H1 (cell line): ENCODE measurements at regions not wholly inside any gene's neighbourhood (a gene's known extent, or its start where the extent isn't known, plus 50 kb on each side); places are given as distances from the start of the nearest gene placed in this dataset.

Experiments
- CTCF ChIA-PET: fragments of 300-600 bp; sonication (Branson Sonifier 250); formaldehyde crosslinking; loops from one replicate; lab custom pipeline; 2021; ENCODE audit not compliant: partially characterized antibody; lab: Charles Lee
- POLR2A ChIA-PET: fragments of 300-600 bp; sonication (Branson Sonifier 250); formaldehyde crosslinking; loops from one replicate; lab custom pipeline; 2021; ENCODE audit warnings: inconsistent platforms; ENCODE audit not compliant: partially characterized antibody; lab: Charles Lee
- DNase-seq, 2 experiments: peaks; one replicate each; pipeline versions ENCODE4 v3.0.0 to v3.0.0-alpha.2; 2010 to 2022; ENCODE audit warnings: low spot score in 2 of 2, low read depth in 1 of 2, mixed read lengths in 1 of 2
- FAIRE-seq: peaks from 2 replicates; lab custom pipeline; 2011; peaks lifted over from hg19 to GRCh38; lab: Jason Lieb, UNC
- H2AFZ ChIP-seq: 2 replicates; pipeline ENCODE4 v1.8.1; 2012; ENCODE audit warnings: low read length, inconsistent platforms
- H2AK5ac ChIP-seq: 2 replicates; pipeline ENCODE4 v1.6.1; 2013; ENCODE audit warnings: low read depth, low read length
- H2BK120ac ChIP-seq: replicated peaks from 2 replicates; pipeline ENCODE3; 2013; ENCODE audit warnings: low read depth, low read length, inconsistent platforms
- H2BK12ac ChIP-seq: 2 replicates; pipeline ENCODE4 v1.6.1; 2013; ENCODE audit warnings: low read depth, low read length
- H2BK15ac ChIP-seq: 2 replicates; pipeline ENCODE4 v1.6.1; 2013; ENCODE audit warnings: low read length
- H2BK20ac ChIP-seq: 2 replicates; pipeline ENCODE4 v1.6.1; 2013; ENCODE audit warnings: low read length
- H2BK5ac ChIP-seq: 2 replicates; pipeline ENCODE4 v1.6.1; 2013; ENCODE audit warnings: low read depth, low read length
- H3K14ac ChIP-seq: 2 replicates; pipeline ENCODE4 v1.6.1; 2013; ENCODE audit warnings: inconsistent platforms; ENCODE audit not compliant: insufficient read length
- H3K18ac ChIP-seq: 2 replicates; pipeline ENCODE4 v1.6.1; 2013; ENCODE audit warnings: low read length; ENCODE audit errors: extremely low read depth
- H3K23ac ChIP-seq: 2 replicates; pipeline ENCODE4 v1.6.1; 2013; ENCODE audit warnings: inconsistent platforms; ENCODE audit not compliant: insufficient read length
- H3K23me2 ChIP-seq: 2 replicates; pipeline ENCODE4 v1.6.1; 2013; ENCODE audit warnings: low read depth, low read length
- H3K27ac ChIP-seq: 2 replicates; pipeline ENCODE4 v1.6.1; 2011; ENCODE audit warnings: low read depth, low read length, inconsistent platforms
- H3K27me3 ChIP-seq, 4 experiments: replicated peaks in 1 of 4; 1 replicate in 1 of 4; 2 replicates in 3 of 4; pipeline versions ENCODE4 v1.6.1 to v1.8.1; 2011 to 2013; ENCODE audit warnings: low read length in 3 of 4, mild to moderate bottlenecking in 3 of 4, inconsistent platforms in 2 of 4, mixed read lengths in 2 of 4, moderate library complexity in 1 of 4; ENCODE audit not compliant: control insufficient read depth in 3 of 4, insufficient read depth in 3 of 4; ENCODE audit errors: extremely low read depth in 1 of 4
- H3K36me3 ChIP-seq, 4 experiments: 2 replicates each; pipeline versions ENCODE4 v1.6.1 to v1.8.1; 2011 to 2013; ENCODE audit warnings: mild to moderate bottlenecking in 4 of 4, low read length in 3 of 4, moderate library complexity in 2 of 4, control low read depth in 1 of 4, inconsistent platforms in 1 of 4; ENCODE audit not compliant: insufficient read depth in 4 of 4, control insufficient read depth in 2 of 4
- H3K4ac ChIP-seq: replicated peaks from 2 replicates; pipeline ENCODE3; 2013; ENCODE audit warnings: low read length, low read depth, mixed read lengths, inconsistent platforms; ENCODE audit not compliant: insufficient read length
- H3K4me1 ChIP-seq, 4 experiments: replicated peaks in 1 of 4; 1 replicate in 1 of 4; 2 replicates in 3 of 4; pipeline versions ENCODE4 v1.6.1 to v1.8.1; 2011 to 2013; ENCODE audit warnings: low read length in 3 of 4, inconsistent platforms in 2 of 4, mixed read lengths in 1 of 4; ENCODE audit not compliant: insufficient read depth in 4 of 4, control insufficient read depth in 3 of 4
- H3K4me2 ChIP-seq, 2 experiments: 2 replicates each; pipeline versions ENCODE4 v1.6.1 to v1.8.1; 2011 to 2013; ENCODE audit warnings: low read depth in 2 of 2, low read length in 2 of 2, control low read depth in 1 of 2, inconsistent platforms in 1 of 2, mild to moderate bottlenecking in 1 of 2; ENCODE audit not compliant: insufficient read depth in 1 of 2
- H3K4me3 ChIP-seq, 4 experiments: fragments of 200-600, 300-600 bp in 1 of 4; sonication (generic), shearing (Covaris generic), sonication (Bioruptor Twin) in 1 of 4; 2 replicates each; pipeline versions ENCODE4 v1.5.1 to v1.8.1; 2011 to 2016; ENCODE audit warnings: low read length in 4 of 4, low read depth in 3 of 4, control low read depth in 2 of 4, inconsistent platforms in 2 of 4, mild to moderate bottlenecking in 2 of 4, mixed read lengths in 1 of 4, moderate library complexity in 1 of 4; ENCODE audit not compliant: insufficient read depth in 2 of 4; ENCODE audit errors: extremely low read depth in 1 of 4
- H3K56ac ChIP-seq: replicated peaks from 2 replicates; pipeline ENCODE3; 2013; ENCODE audit warnings: low read depth, mild to moderate bottlenecking, mixed read lengths, low read length, inconsistent platforms; ENCODE audit not compliant: insufficient read length
- H3K79me1 ChIP-seq: 2 replicates; pipeline ENCODE4 v1.6.1; 2013; ENCODE audit warnings: low read depth, low read length, control low read depth
- H3K79me2 ChIP-seq, 2 experiments: 2 replicates each; pipeline versions ENCODE4 v1.6.1 to v1.8.1; 2012 to 2013; ENCODE audit warnings: low read length in 2 of 2, mild to moderate bottlenecking in 2 of 2, inconsistent platforms in 1 of 2; ENCODE audit not compliant: insufficient read depth in 2 of 2, control insufficient read depth in 1 of 2
- H3K9ac ChIP-seq, 4 experiments: replicated peaks in 1 of 4; 1 replicate in 1 of 4; 2 replicates in 3 of 4; pipeline versions ENCODE4 v1.6.1 to v1.8.1; 2011 to 2013; ENCODE audit warnings: low read depth in 3 of 4, low read length in 3 of 4, control low read depth in 2 of 4, mild to moderate bottlenecking in 2 of 4, moderate library complexity in 2 of 4, inconsistent platforms in 1 of 4; ENCODE audit errors: extremely low read depth in 1 of 4
- H3K9me3 ChIP-seq, 2 experiments: 2 replicates each; pipeline versions ENCODE4 v1.6.1 to v1.8.1; 2012 to 2013; ENCODE audit warnings: mild to moderate bottlenecking in 2 of 2, moderate library complexity in 2 of 2, control low read depth in 1 of 2, inconsistent platforms in 1 of 2, low read depth in 1 of 2, low read length in 1 of 2, mixed read lengths in 1 of 2; ENCODE audit not compliant: insufficient read depth in 2 of 2
- H4K20me1 ChIP-seq, 2 experiments: replicated peaks in 1 of 2; 2 replicates each; pipeline versions ENCODE3 to v1.8.1; 2011 to 2013; ENCODE audit warnings: inconsistent platforms in 2 of 2, low read length in 2 of 2, mild to moderate bottlenecking in 1 of 2; ENCODE audit not compliant: insufficient read depth in 2 of 2, control insufficient read depth in 1 of 2
- H4K5ac ChIP-seq: 2 replicates; pipeline ENCODE4 v1.6.1; 2013; ENCODE audit warnings: low read length, low read depth, mixed read lengths, inconsistent platforms; ENCODE audit not compliant: insufficient read length
- H4K8ac ChIP-seq: 2 replicates; pipeline ENCODE4 v1.8.0; 2013; ENCODE audit warnings: mild to moderate bottlenecking, moderate library complexity, low read length, inconsistent platforms; ENCODE audit not compliant: insufficient read depth; ENCODE audit errors: extremely low read depth
- H4K91ac ChIP-seq: replicated peaks from 2 replicates; pipeline ENCODE3; 2013; ENCODE audit warnings: low read length, mixed read lengths, inconsistent platforms; ENCODE audit not compliant: insufficient read length
- BACH1 ChIP-seq: IDR thresholded peaks from 2 replicates; pipeline ENCODE4 v1.6.1; 2012; ENCODE audit warnings: low read length, improper control_type of control experiment
- CEBPB ChIP-seq: IDR thresholded peaks from 2 replicates; pipeline ENCODE4 v1.6.1; 2012; ENCODE audit warnings: low read depth, low read length
- CHD2 ChIP-seq: IDR thresholded peaks from 2 replicates; pipeline ENCODE4 v1.6.1; 2012; ENCODE audit warnings: low read length, improper control_type of control experiment
- EZH2 ChIP-seq: fragments of 200-600 bp; sonication (generic); IDR thresholded peaks from 2 replicates; pipeline ENCODE4 v1.7.1; 2012; ENCODE audit warnings: low read depth, mild to moderate bottlenecking, moderate library complexity, low read length, inconsistent platforms; ENCODE audit not compliant: severe bottlenecking
- JUN ChIP-seq: IDR thresholded peaks from 2 replicates; pipeline ENCODE4 v1.6.1; 2011; ENCODE audit warnings: low read depth, mild to moderate bottlenecking, improper control_type of control experiment, low read length
- PHF8 ChIP-seq: fragments of 200-600 bp; sonication (generic); conservative IDR thresholded peaks from 2 replicates; pipeline ENCODE4 v1.7.1; 2012; ENCODE audit warnings: low read depth, mild to moderate bottlenecking, inconsistent platforms, low read length, moderate library complexity
- SIRT6 ChIP-seq: IDR thresholded peaks from one replicate; pipeline ENCODE4 v1.7.1; 2012; ENCODE audit warnings: low read length, inconsistent platforms
- SP1 ChIP-seq: IDR thresholded peaks from 2 replicates; pipeline ENCODE4 v1.6.1; 2011; ENCODE audit warnings: low read depth, low read length
- SP4 ChIP-seq: IDR thresholded peaks from 2 replicates; pipeline ENCODE4 v1.6.1; 2012; ENCODE audit warnings: low read length, inconsistent platforms
- TEAD4 ChIP-seq: IDR thresholded peaks from 2 replicates; pipeline ENCODE4 v1.6.1; 2012; ENCODE audit warnings: low read depth, low read length, inconsistent platforms, mixed read lengths
- WGBS, 2 experiments: shearing (Covaris generic) in 1 of 2; methylation state at CpG; one replicate each; pipeline versions ENCODE4 v1.1.6 to v1.1.7; 2013 to 2015; ENCODE audit warnings: low lambda C conversion rate in 2 of 2, mixed read lengths in 2 of 2, inconsistent platforms in 1 of 2, low coverage in 1 of 2, missing lambda C conversion rate in 1 of 2; ENCODE audit not compliant: insufficient replicate concordance in 2 of 2, insufficient coverage in 1 of 2, insufficient read length in 1 of 2; ENCODE audit errors: extremely low coverage in 1 of 2, missing lambda C conversion rate in 1 of 2; 5-methylcytosine and 5-hydroxymethylcytosine counted together

GRCh38 chr16:5382484-5382883, 284.9 kb upstream of the EEF2KMT start:
- Histone ChIP-seq H3K79me2 (no peaks in the 10 kb centered on the region), H2BK5ac (no peak overlapping the region), H3K4me2 (no peak overlapping the region), H3K9ac (no peak overlapping the region), H2AFZ (no peak overlapping the region), H3K27ac (no peak overlapping the region), H2AK5ac (no peak overlapping the region), H4K8ac (no peak overlapping the region), H3K36me3 (no peaks in the 10 kb centered on the region), H3K14ac (no peak overlapping the region), H3K9me3 (no peaks in the 10 kb centered on the region), H4K91ac (no peak overlapping the region), H3K18ac (no peak overlapping the region), H3K4ac (no peak overlapping the region), H4K5ac (no peak overlapping the region), H3K56ac (no peak overlapping the region), H2BK120ac (no peak overlapping the region), H3K4me3 (no peak overlapping the region), H3K27me3 (no peaks in the 10 kb centered on the region; a peak in 1 of 7 replicates), H3K23me2 (no peaks in the 10 kb centered on the region)
- FAIRE-seq, result no peak
- ChIA-PET CTCF (no interaction called here), POLR2A (no interaction called here)
- no peak for TF ChIP-seq TEAD4
- no peak for TF ChIP-seq SP1
- no peak for TF ChIP-seq CEBPB
- TF ChIP-seq CHD2, result no peak
- no peak for TF ChIP-seq SP4
- TF ChIP-seq EZH2, result no peak
- no peak for TF ChIP-seq JUN
- TF ChIP-seq PHF8, result no peak
- no peak for TF ChIP-seq BACH1
- no peak for TF ChIP-seq SIRT6
- TF ChIP-seq, all 59 proteins: peak for 0
- Histone ChIP-seq H3K79me1 (no peaks in the 10 kb centered on the region), H2BK15ac (no peak overlapping the region), H3K4me1 (peaks cover 0 to 3% (median 0%) of the 10 kb centered on the region in 4 experiments; a peak in 2 of 7 replicates), H4K20me1 (no peaks in the 10 kb centered on the region), H2BK20ac (no peak overlapping the region), H3K23ac (no peak overlapping the region), H2BK12ac (no peak overlapping the region)
- DNase-seq, result no peak
- 90% methylated on average over 4 of the region's 4 CpGs; no CpG with 5 or more reads in 1 of the 2 experiments for WGBS, 2 experiments
